HG03139 (cell line): ENCODE measurements at regions not wholly inside any gene's neighbourhood (a gene's known extent, or its start where the extent isn't known, plus 50 kb on each side); places are given as distances from the start of the nearest gene placed in this dataset.
"Not testable (repeated sequence)": the region's sequence is repeated elsewhere in the genome, so short reads cannot be mapped to it uniquely, and the experiment has no call there.

Source experiments
- ATAC-seq: cut with Tn5 transposase; IDR thresholded peaks from one replicate; pipeline ENCODE4 v1.9.1; 2021; ENCODE audit not compliant: unreplicated experiment

DNA sequence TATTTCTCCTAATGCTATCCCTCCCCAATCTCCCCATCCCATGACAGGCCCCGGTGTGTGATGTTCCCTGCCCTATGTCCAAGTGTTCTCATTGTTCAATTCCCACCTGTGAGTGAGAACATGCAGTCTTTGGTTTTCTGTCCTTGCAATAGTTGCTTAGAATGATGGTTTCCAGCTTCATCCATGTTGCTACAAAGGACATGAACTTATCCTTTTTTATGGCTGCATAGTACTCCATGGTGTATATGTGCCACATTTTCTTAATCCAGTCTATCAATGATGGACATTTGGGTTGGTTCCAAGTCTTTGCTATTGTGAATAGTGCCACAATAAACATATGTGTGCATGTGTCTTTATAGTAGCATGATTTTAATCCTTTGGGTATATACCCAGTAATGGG is 51.3 kb upstream of the RIOK2 start:
- not testable (repeated sequence) for ATAC-seq

DNA sequence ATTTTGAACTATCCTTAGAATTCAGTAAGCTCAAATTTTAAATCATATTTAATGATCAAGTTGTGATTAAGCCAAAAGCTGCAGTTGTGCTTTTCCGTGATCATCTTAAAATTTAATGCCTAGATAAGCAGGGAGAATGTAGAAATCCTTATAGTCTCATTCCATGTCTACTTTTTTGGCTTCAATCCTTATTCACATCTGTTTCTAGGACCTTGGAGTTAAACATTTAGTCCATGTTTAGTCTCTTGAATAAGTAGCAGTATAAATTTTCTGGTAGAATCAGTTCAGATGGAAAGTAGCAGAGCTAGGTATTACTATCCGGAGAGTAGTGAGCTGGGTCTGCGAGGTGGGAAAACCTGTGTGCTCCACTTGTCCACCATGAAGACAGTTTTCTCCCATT is 59.3 kb upstream of the RIOK2 start:
- no peak for ATAC-seq

DNA sequence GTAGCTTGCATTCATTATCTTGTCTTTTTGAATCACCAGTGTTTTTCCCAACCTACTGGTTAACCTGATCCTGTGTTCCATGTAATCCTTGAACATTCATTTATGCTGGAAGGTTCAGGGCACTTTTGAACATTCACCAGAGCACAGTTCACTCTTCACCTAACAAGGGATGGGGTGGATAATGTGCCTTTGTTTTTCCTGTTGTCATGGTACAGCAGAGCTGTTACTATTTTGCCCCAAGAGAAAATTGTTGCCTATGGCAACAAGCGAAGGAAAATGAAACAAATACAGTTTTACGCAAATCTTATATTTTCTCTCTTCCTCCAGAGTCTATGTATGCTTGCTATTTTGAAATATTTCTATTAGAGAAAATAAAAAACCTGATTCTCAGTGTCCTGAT is 60.3 kb upstream of the RIOK2 start:
- ATAC-seq: no peak

DNA sequence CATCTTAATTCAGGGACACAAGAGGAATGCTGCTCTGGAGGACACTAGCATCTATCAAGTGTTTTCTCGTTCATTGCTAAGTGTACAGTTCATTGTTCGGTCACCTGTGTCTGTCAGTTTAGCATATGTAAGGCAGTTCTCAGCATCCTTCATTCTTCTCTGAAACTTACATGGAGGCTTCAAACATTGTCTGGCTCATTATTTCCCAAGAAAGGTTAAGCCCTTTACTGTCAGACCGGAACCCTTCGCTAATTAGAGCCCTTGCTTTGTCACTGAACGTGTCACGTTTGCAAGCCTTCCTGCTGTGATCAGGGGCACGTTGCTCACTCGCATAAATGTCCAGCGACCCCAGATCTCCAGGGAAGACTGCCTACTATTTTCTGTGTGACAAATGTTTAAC is 62.3 kb upstream of the RIOK2 start:
- no peak for ATAC-seq

DNA sequence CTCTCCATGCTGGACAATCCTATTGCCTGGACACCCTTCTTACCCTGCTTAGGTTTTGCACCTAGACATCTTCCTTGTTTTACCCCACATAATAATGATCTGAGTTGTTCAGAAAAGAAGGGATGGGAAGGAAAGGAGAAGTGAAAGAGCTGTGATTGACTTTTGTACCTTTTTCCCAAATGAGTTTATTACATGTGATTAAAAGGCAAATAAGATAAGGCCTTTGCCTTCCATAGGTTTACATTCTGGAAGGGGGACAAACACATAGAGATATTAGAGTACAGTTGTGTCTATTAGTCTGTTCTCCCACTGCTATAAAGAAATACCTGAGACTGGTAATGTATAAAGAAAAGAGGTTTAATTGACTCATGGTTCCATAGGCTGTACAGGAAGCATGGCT is 67.1 kb upstream of the RIOK2 start:
- no peak for ATAC-seq

DNA sequence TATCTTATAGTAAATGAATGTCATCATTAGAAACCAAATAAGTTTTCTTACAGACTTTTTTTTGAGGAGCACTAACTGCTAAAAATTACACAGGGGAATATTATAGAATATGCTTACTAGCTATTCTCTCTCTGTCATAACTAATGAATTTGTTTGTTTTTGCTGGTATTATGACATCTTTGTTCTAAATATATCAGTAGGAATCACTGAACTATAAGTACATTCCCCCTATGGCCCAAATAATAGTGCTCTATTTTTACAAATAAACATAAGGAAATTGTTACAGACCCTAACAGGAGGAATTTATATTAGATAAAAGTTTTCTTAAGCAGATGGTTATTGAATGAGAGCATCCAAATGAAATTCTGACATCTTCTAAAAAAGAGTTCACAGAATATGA is 83.0 kb upstream of the RIOK2 start:
- no peak for ATAC-seq

DNA sequence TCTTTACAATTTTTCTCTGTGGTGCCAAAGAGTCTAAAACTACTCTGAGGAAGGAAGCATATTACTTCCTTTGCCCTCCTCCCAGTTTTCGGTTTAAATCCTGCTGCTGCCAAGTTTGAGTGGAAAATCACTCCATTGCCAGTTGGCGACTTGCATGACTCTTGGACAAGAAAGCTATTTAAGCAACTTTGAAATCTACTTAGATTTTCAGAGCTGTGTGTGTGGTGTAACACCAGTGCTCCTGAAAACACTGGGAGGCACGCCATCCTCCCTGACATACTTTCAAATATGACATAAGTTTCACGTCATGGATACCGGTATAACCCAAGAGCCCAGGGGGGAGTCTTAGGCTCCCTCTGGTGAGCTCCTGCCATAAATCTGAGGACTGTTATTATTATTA is 83.5 kb upstream of the RIOK2 start:
- ATAC-seq: no peak

DNA sequence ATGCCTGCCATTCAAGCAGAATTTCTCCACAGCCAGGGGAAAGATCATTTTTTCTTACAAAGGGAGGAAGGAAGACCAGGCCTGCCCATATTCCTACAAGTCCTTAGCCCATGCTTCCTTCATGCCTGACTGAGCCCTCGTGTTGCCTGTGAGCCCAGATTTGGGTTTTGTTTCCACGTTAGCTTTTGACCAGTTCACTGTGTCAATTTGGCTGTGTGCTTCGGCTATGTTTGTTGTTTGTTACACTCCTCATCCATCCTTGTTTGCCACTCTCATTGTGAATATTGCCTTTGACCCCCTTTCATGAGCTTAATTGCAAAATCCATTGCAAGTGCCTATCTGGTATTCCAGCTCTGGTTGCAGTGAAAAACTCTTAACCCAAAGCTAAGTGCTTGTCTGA is 84.7 kb upstream of the RIOK2 start:
- ATAC-seq: no peak

DNA sequence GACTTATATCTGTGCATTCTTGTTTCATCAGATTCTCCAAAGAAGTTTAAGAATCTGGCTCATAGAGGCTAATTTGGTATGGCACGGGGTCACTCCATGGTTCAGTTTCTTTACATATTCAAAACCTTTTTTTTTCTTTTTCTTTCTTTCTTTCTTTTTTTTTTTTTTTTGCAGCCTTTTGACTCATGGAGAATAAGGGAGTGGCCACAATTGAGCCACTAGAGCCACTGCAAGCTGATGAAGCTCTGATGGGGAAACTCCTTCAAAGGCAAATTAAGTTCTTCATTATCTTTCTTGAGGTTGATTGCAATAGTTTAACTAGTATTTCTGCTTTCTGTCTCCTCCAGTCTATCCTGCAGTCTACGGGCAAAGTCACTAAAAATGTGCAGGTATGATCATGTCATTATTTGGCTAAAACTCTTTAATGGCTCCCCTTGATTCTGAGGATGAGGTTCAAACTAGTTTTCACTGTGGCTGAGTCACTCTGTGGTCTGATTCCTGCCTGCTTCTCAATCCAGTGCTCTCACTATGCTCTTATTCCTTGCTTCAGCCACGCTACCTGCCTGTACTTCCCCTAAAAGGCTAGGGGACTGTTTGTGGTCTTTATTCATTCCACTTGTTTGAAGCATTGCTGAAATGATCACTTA is 93.5 kb upstream of the RIOK2 start:
- no peak for ATAC-seq

DNA sequence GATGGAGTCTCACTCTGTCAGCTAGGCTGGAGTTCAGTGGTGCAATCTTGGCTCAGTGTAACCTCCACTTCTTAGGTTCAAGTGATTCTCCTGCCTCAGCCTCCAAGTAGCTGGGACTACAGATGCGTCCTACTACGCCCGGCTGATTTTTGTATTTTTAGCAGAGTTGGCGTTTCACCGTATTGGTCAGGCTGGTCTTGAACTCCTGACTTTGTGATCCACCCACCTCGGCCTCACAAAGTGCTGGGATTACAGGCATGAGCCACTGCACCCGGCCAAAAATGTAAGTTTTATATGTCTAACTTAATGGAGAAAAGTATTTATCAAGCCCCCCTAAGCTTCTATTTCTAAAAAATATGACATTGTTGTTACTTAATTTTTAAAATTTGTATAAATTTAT is 98.2 kb upstream of the RIOK2 start:
- no peak for ATAC-seq

DNA sequence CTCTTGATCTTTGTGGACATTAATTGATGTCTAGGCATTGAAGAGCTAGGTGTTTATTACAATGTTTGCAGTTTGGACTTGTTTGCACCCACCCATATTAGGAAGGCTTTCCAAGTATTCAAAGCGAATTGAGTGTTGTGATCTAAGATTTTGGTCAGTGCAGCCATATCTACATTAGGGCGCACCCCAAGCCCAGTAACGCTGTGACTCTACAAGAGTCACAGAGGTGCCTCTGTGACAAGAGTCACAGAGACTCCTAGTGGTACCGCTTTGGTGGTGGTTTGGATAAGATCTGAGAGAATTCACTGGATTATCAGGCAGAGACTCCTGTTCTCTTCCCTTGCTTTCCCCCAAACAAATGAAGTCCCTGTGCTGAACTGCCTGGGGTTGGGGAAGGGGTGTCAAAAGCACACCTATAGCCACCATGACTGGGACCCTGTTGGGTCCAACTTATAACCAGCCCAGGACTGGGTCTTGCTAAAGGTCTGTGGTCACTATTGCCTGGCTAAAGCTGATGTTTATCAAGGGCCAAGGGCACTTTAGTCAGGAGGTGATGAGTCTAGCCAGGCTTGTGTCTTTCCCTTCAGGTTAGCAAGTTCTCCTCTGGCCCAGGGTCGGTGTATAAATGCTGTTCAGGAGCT is 114.1 kb upstream of the RIOK2 start:
- peak; percentile 75 for ATAC-seq

DNA sequence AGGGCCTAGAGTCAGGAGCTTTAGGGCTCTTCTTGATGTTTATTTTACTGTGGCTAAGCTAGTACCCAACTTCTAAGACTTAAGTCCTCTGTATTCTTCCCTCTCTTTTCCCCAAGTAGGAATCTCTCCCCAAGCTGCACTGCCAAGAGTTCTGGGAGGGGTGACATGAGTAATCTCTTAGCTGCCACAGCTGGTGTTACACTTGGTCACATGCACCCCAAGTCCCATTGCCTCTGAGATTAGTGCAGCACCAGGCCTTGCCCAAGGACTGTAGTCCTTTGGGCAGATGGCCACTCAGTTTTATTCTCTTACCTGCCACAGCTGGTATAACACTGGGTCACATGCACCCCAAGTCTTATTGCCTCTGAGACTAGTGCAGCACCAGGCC is 114.7 kb upstream of the RIOK2 start:
- no peak for ATAC-seq

DNA sequence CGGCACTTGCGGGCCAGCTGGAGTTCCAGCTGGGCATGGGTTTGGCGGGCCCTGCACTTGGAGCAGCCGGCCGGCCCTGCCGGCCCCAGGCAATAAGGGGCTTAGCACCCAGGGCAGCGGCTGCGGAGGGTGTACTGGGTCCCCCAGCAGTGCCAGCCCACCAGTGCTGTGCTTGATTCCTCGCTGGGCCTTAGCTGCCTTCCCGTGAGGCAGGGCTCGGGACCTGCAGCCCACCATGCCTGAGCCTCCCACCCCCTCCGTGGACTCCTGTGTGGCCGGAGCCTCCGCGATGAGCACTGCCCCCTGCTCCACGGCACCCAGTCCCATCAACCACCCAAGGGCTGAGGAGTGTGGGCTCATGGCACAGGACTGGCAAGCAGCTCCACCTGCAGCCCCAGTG is 118.1 kb upstream of the RIOK2 start:
- ATAC-seq: not testable (repeated sequence)

DNA sequence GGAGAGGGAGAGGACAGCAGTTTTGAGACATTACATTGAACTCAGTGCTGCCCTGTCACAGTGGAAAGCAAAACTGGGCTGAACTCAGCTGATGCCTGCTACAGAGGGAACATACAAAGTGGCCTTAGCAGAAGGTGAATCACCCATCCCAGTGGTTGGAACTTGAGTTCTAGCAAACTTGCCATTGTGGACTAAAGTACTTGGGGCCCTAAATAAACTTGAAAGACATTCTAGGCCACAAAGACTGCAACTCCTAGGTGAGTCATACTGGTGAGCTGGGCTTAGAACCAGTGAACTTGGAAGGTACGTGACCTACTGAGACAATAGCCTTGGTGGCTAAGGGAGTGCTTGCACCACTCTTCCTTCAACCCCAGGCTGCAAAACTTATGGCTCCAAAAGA is 155.7 kb upstream of the RIOK2 start:
- no peak for ATAC-seq

DNA sequence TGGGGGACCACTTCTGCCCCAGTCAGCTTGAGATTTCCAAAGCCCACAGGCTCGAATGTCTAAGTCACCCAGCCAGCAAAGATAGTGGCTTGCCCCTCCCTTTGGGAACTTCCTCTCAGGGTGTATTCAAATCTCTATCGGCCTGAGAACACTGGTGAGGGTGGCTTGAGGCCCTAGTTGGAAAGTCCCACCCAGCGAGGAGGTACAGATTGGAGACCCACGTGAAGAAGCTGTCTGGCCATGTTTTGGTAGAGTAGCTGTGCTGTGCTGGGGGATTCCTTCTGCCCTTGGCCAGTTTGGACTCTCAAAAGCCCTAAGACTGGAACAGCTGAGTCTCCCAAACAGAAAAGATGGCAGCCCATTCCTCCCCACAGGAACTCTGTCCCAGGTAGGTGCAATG is 172.7 kb upstream of the RIOK2 start:
- ATAC-seq: peak; percentile 60

DNA sequence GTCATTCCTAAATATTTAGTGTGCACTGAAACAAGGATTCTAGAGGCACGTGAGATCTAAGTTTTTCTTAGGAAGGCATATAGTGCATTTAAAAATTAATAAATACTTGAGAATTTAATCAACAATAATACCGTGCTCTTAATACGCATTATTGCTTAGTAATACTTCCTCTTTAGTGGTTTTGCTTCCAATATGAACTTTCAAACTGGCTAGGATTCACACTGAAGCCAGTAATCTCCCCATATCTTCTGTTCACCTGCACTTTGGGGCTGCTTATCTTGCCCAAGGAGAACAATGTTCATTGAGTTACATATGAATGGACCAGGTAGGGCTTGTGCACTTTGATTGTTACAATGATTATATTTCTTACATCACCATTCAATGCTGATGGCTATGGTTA is 180.5 kb upstream of the RIOK2 start:
- no peak for ATAC-seq

DNA sequence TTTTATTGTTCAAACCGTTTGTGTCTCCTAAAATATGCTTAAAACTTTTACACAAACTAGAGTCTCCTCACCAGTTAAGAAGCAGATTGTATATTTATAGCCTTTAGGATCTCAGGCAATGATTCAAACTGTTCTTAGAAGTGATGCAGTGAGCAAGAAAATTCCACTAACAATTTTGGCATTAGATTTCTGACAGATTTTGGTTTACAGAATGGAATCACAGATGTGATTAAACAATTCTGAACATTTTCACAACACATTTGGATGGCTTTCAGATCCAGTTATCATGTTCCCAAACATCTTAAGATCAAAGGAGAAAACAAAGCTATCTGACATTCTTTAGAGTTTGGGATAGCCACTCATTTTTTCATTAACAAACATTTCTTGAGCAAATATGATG is 181.7 kb upstream of the RIOK2 start:
- ATAC-seq: no peak

DNA sequence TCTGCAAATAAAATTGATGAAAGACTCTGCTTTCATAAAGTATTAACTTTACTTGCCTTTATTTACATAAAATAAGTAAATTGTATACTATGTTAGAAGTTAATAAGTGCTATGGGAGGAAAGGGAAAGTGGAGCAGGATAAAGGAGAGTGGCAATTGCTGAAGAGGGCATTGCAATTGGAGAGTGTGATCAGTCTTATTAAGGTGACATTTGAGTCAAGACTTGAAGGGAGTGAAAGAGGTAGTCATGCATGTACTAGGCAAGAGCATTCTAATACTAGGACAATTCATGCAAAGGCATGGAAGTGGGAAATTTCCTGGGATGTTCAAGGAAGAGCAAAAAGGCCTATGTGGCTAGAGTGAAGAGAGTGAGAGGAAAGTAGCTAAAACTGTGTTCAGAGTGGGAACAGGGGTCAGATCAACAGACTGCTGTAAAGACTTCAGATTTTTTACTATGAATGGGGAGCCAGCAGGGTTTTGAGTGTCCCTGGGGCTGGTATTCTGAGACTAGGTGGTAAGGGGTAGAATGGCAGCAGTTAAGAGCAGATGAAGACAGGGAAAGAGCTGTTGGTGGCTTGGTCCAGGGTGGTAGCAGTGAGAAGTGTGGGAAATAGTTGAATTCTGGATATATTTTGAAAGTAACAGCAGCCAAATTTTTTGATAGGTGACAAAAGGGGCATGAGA is 182.3 kb upstream of the RIOK2 start:
- ATAC-seq: no peak

DNA sequence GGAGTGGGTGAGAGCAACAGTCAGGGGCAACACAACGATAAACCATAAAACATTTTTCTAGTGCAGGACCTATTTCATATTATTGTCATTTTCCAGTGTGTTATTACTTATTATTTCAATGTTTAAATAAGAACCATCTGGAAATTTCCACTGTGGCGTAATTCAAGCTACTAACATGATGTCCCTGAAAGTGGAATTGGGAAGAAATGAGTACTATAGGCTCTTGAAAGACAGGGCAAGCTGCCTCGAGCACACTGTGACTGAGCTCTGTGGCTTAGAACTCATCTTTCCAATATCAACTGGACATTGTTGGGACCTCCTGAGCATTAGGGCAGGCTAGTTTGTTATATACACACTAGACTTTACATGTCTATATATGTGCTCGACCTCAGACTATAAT is 182.9 kb upstream of the RIOK2 start:
- ATAC-seq: no peak

DNA sequence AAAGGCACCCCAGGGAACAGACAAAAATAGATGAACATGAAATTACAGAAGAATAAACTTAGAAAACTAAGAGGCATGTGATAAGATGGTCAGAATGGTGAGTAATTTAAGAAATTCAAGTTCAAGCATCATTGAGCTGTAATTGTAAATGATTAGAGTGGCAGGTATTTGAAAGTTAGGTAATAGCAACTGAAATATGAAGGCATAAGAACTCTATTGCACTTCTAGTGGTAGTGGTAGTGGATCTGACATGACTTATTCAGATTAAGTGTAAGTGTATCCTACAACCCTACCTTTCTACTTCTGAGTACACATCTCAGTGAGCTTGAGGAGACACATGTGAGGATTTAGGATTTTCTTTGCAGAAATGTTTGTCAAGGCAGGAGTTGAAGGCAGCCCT is 192.9 kb upstream of the RIOK2 start:
- ATAC-seq: no peak

DNA sequence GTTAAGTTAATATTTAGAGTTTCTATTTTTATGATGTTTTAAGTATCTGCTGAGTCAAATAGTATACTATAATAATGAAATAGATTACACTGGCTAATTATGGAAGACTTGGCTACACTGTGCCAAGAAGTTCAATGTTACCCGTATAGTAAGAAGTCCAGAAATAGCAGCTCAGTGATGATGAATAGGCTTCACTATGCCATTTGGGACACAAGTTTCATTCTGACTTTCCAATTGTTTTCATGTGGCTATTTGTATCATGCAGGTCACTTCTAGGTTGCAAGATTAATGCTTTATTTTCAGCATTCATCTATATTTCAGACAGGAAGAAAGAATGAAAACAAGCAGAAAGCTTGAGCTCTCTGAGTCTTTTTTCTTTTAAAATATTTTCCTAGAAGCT is 194.5 kb upstream of the RIOK2 start:
- no peak for ATAC-seq

DNA sequence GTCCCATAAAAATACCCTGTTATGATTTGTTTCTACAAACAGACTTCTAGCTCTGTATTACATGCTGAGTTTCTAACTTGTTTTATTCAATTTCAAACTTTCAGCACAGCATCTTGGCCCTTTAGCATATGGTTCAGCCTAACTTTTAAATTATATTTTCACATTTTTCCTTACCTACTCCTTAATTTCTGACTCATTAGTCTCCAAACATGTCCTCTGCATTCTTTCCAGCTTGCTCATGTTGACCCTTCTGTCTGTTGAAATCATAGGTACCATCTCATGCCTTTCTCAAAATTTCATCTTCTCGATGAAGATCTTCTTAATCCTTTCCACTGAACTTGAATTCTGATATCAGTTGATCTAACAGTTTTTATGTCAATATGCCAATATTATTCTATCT is 200.9 kb upstream of the RIOK2 start:
- ATAC-seq: no peak

DNA sequence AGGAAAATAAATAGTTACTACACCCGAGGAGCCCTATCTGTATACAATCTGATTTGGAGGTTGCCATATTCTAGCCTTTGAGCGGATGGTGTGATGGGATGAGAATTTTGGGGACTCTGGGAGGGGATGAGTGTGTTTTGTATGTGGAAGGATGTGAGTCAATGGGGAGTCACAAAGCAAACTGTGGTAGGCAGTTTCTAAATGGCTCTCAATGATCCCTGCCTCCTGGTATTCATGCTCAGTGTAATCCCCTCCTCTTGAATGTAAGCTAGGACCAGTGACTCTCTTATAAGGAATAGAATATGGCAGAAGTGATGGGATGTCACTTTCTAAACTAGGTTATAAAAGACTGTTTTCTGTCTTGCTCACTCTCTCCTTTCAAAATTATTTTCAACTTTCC is 205.7 kb upstream of the RIOK2 start:
- ATAC-seq: no peak
